ENCODE measurements at regions not wholly inside any gene's neighbourhood (a gene's known extent, or its start where the extent isn't known, plus 50 kb on each side); places are given as distances from the start of the nearest gene placed in this dataset.

DNA sequence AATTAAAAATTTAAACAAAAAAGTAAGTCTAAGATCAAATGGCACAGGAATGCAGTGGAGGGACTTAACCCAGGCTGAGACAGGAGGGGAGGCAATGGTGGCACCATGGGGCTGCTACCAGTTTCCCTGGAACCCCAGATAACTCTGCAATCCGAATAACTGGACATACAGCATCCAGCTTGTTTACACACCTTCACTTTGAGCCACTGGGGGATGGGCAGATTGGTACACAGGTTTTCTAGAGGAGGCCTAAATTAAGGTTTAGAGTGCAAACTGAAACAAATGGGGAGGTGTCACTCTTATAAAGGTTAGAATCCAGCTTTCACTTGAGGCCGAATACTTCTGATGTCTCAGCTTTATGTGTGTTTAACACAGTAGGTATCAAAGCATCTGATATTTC, 189.3 kb upstream of the FN1 start:
- DNase-seq (ENCODE audit: low read depth): no peak
- H3K4me3 ChIP-seq (ENCODE audit: low read depth, low read length): no peak overlapping the region
- TF ChIP-seq CTCF (IDR thresholded peaks at IDR 0.05; ENCODE audit: control insufficient read depth, extremely low read depth, insufficient read depth): no peak

DNA sequence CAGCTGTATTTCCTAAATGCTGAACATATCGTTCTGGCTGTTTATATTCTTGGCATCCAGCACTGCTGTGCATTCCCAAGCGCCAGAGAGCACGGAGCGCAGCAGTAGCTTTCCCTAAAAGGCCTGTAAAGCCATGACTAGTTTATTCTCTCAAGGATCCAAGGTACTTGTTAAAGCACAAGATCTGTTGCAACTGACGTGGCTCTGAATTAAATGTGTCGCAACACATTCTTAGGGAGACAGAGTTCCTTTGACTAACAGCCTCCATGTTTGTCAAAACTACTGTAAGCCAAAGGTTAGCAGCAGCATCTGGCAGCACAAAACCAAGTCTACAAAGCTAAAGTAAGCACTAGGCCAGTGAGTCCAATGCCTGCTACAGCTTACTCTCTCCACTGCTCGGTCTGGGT, 188.6 kb upstream of the FN1 start:
- no peak overlapping the region for H3K4me3 ChIP-seq (ENCODE audit: low read depth, low read length)
- no peak for DNase-seq (ENCODE audit: low read depth)
- no peak for TF ChIP-seq CTCF (IDR thresholded peaks at IDR 0.05; ENCODE audit: control insufficient read depth, extremely low read depth, insufficient read depth)

GRCh38 chr2:215622837-215623236, 187.0 kb upstream of the FN1 start:
- no peak for DNase-seq (ENCODE audit: low read depth)
- H3K4me3 ChIP-seq (ENCODE audit: low read depth, low read length): no peak overlapping the region
- TF ChIP-seq CTCF (IDR thresholded peaks at IDR 0.05; ENCODE audit: control insufficient read depth, extremely low read depth, insufficient read depth): no peak

DNA sequence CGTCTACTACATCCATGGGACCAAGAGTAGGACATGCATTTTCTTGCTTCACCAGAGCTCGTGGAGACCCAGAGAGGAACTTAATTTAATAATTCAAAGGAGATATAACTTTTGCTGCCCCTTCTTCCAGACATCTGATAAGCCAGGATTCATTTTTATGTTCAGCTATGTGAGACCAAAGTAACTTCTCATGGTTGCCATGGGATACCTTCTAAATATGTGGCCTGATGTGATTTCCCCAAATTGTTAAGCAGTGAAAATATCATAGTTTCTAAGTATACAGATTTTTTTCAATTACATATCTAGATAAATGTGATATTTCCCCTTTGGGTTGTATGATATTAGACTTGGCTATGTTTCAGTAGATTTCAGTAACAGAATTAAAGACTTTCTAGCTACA, 185.5 kb upstream of the FN1 start:
- H3K4me3 ChIP-seq (ENCODE audit: low read depth, low read length): no peak overlapping the region
- TF ChIP-seq CTCF (IDR thresholded peaks at IDR 0.05; ENCODE audit: control insufficient read depth, extremely low read depth, insufficient read depth): no peak
- DNase-seq (ENCODE audit: low read depth): no peak

DNA sequence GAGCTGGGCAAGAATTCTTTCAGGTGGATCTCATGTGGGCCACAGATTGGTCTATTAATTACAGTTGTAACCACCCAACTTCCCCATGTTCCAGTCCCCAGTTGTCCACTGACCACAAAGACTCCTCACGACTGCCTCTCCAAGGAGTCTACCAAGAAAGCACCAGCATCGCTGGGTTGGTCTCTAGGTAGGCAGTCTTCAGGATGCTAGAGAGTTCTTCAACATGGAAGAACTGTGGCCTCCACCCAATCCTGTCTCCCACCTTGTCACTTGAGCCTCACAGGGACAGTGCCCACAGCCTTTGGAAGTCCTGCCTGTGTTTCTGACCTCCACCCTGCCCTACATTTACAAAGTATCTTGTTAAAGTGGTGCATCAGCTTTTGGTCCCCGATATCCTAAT, 184.7 kb upstream of the FN1 start:
- DNase-seq (ENCODE audit: low read depth): no peak
- TF ChIP-seq CTCF (IDR thresholded peaks at IDR 0.05; ENCODE audit: control insufficient read depth, extremely low read depth, insufficient read depth): no peak
- no peak overlapping the region for H3K4me3 ChIP-seq (ENCODE audit: low read depth, low read length)

GRCh38 chr2:215619989-215620388, 184.1 kb upstream of the FN1 start:
- TF ChIP-seq CTCF (IDR thresholded peaks at IDR 0.05; ENCODE audit: control insufficient read depth, extremely low read depth, insufficient read depth): no peak
- no peak overlapping the region for H3K4me3 ChIP-seq (ENCODE audit: low read depth, low read length)
- no peak for DNase-seq (ENCODE audit: low read depth)

DNA sequence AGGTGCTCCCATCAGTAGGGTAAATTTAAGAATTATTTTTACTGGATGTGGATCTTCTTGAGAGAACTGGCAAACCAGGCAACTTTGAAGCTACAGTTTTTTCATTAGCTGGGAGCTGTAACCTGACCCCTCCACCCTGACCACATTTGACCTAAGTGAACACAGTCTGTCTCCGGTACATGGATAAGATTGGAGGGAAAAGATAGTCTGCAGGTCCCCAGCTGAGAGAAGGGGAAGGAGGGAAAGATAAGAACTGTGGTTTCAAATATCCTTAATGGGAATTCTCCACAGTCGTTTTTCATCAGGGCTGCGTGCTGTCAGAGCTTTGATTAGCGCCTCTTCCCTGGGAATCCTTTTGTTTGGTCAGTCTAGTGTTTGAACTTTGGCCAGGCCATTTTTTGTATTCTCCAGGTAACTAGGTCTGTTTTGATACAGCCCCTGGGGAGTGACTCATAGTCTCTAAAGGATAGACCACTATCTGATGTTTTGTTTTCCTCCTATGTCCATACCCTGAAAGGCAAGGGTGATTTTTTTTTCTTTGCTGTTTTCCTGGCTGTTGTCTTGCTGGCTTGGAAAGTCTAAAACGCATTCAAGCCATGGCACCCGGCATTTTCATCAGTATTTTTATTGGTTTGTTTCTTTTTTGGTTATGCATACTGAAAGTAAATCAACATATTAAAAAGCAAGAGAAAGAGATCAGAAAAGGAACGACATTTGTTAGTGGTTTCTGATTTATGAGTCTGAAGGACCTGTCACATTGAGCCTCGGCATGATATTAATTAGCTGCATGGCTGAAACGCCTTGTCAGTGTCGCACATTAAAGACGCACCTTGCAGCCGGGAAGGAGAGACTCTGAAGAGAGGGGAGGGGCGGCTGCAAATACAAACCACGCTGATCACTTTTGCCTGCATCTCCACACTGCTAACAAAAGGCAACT, 183.4 kb upstream of the FN1 start:
- DNase-seq (ENCODE audit: low read depth): no peak
- H3K4me3 ChIP-seq (ENCODE audit: low read depth, low read length): no peak overlapping the region
- TF ChIP-seq CTCF (IDR thresholded peaks at IDR 0.05; ENCODE audit: control insufficient read depth, extremely low read depth, insufficient read depth): no peak
